Activated CD4-positive, alpha-beta T cell treated with anti-CD3 and anti-CD28 coated beads for 36 hours (primary cell): ENCODE measurements at regions not wholly inside any gene's neighbourhood (a gene's known extent, or its start where the extent isn't known, plus 50 kb on each side); places are given as distances from the start of the nearest gene placed in this dataset.
A peak's percentile ranks its signal among the peaks of the same experiment; 100 is the strongest.

ENCODE experiments used
- ATAC-seq: fragments of 200-7000 bp; cut with Tn5 transposase; one replicate; pipeline ENCODE4 v1.10.0; 2021; ENCODE audit warnings: mild to moderate bottlenecking, moderate library complexity
- CTCF ChIA-PET: fragments of 350-600 bp; sonication (Branson Sonifier 250); formaldehyde crosslinking; loops from one replicate; lab custom pipeline; 2021; ENCODE audit warnings: antibody characterized with exemption; lab: Charles Lee
- POLR2A ChIA-PET: fragments of 350-600 bp; sonication (Branson Sonifier 250); formaldehyde crosslinking; loops from one replicate; lab custom pipeline; 2021; ENCODE audit warnings: antibody characterized with exemption, inconsistent platforms; lab: Charles Lee
- DNase-seq: peaks from one replicate; pipeline ENCODE4 v3.0.0-alpha.2; 2020
- H3K27ac Mint-ChIP-seq: one replicate; pipeline ENCODE4 v1.8.0; 2021; ENCODE audit warnings: mixed read lengths
- H3K27me3 Mint-ChIP-seq: one replicate; pipeline ENCODE4 v1.8.0; 2021; ENCODE audit warnings: mixed read lengths
- H3K36me3 Mint-ChIP-seq: one replicate; pipeline ENCODE4 v1.8.0; 2021; ENCODE audit warnings: low read depth, mixed read lengths
- H3K4me1 Mint-ChIP-seq: one replicate; pipeline ENCODE4 v1.8.0; 2021; ENCODE audit warnings: mixed read lengths
- H3K4me3 Mint-ChIP-seq: one replicate; pipeline ENCODE4 v1.8.0; 2021; ENCODE audit warnings: mild to moderate bottlenecking, moderate library complexity, mixed read lengths
- H3K9me3 Mint-ChIP-seq: one replicate; pipeline ENCODE4 v1.8.0; 2021; ENCODE audit warnings: low read depth, mixed read lengths
- intact Hi-C, 2 experiments: fragments of 100-400 bp; cut with DNase I in 1 of 2; cut with micrococcal nuclease in 1 of 2; formaldehyde crosslinking; loops; one replicate each; pipeline versions ENCODE4 v1.14.2 to v1.15.1; 2022 to 2024; cut with DNase I, micrococcal nuclease

DNA sequence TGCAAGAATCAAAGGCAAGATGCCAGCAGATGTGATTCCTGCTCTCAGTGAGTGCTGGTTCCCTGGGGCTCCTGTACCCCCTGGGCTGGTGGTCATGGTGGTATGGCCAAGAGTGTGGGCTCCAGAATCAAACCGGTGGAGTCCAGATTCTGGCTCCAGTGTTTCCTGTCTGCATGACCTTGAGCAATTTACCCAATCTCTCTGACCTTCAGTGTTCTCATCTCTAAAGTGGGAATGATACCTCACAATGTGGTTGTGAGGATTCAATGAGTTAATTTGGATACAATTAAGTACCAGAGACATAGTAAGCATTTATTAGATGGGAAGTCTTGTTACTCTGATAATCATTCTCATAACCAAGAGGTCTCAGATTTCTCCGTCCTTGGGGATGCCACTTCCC, 218.4 kb upstream of the JARID2 start:
- ATAC-seq (no peak), DNase-seq (no peak)
- Mint-ChIP-seq H3K27ac (no peak overlapping the region), H3K4me1 (peaks cover 24% of the 10 kb centered on the region), H3K9me3 (peaks cover 12% of the 10 kb centered on the region), H3K4me3 (no peak overlapping the region), H3K36me3 (peaks cover 4% of the 10 kb centered on the region), H3K27me3 (no peaks in the 10 kb centered on the region)
- POLR2A ChIA-PET = no interaction called here
- CTCF ChIA-PET = no interaction called here
- intact Hi-C loops = no loop called here

DNA sequence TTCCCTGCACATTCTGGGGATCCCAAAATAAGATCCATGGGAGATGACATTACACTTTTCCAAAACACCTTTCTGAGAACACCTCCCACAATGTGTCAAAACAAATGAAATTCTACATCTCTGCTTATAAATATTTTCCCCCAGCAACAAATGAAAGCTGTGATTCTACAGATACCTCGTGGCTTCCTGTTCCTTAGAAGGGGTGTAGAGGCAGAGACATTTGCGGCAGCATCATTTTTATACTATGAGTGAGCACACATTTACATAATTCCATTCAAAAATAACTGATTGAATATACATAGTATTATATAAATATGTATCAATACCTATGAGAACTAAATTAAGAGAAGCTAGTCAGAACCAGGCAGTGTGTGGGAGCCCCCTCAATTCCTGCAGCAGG, 213.9 kb upstream of the JARID2 start:
- peaks cover 27% of the 10 kb centered on the region for H3K4me1 Mint-ChIP-seq
- ChIA-PET POLR2A (no interaction called here), CTCF (no interaction called here)
- H3K27ac Mint-ChIP-seq = no peak overlapping the region
- ATAC-seq = peak; percentile 70
- H3K36me3 Mint-ChIP-seq = peaks cover 4% of the 10 kb centered on the region
- peaks cover 13% of the 10 kb centered on the region for H3K9me3 Mint-ChIP-seq
- DNase-seq = no peak
- no peak overlapping the region for H3K4me3 Mint-ChIP-seq
- intact Hi-C loops = no loop called here
- no peaks in the 10 kb centered on the region for H3K27me3 Mint-ChIP-seq

DNA sequence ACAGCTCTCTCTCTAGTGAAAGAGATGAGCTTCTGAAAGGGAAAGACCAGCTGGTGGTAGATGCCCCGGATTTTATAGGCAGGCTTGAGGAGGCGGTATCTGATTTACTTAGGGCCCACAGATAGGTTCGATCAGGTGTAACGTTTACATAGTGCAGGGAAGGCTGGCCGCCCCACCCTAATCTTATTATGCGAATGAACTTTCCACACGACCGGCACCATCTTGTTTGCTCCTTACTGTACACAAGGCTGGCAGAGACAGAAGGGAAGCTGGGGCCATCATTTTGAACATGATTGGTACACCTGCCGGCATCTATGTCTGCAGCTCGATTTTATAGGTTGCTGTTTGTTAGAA, 212.0 kb upstream of the JARID2 start:
- no peak for ATAC-seq
- peaks cover 4% of the 10 kb centered on the region for H3K36me3 Mint-ChIP-seq
- H3K4me1 Mint-ChIP-seq = peaks cover 27% of the 10 kb centered on the region
- H3K27me3 Mint-ChIP-seq = no peaks in the 10 kb centered on the region
- H3K9me3 Mint-ChIP-seq = peaks cover 13% of the 10 kb centered on the region
- no peak overlapping the region for H3K4me3 Mint-ChIP-seq
- CTCF ChIA-PET = interaction anchor here (1.0 kb wide), 1 partner anchor 191 kb away, joined by 3 read pairs; no protein-coding TSS in a partner anchor
- POLR2A ChIA-PET = no interaction called here
- H3K27ac Mint-ChIP-seq = no peak overlapping the region
- intact Hi-C loops = no loop called here
- DNase-seq = no peak

DNA sequence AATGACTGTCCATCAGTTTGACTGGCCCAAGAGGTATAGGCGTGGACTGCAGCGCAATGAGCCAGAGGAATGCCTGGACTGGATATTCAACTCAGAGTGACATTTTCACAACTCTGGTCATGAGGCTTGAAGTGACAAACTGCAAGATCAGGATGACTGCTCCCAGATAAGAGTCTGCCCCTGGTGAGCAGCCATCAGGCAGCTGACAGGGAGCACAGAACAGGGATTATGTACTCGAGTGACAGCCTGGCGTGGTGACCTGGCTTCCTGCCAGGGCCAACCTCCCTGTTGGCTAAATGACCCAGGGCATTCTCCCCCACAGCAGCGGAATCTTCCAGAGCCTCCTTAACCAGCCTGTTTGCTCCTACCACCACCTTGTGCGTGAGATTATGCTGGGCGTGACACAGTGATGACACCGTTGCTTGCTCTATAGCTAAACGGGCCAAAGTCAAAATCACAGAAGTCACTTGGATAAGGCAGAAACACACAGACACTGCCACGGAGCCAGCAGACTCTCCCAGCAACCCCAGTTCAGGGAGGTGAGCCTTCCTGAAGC, 209.1 kb upstream of the JARID2 start:
- ATAC-seq = no peak

DNA sequence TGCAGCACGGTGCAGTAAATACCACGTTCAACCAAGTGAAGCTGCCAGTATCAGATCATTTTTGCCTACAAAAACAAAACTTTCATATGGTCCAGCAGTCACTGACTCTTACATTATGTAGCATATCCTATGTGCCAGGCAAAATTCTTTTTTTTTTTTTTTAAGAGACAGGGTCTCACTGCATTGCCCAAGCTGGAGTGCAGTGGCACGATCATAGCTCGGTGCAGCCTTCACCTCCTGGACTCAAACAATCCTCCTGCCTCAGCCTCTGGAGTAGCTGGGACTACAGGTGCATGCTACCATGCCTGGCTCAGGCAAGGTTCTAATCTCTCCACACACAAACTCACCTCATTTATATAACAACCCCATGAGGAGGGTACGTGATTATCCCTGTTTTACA, 208.6 kb upstream of the JARID2 start:
- POLR2A ChIA-PET = no interaction called here
- Mint-ChIP-seq H3K36me3 (no peaks in the 10 kb centered on the region), H3K9me3 (peaks cover 2% of the 10 kb centered on the region), H3K27ac (no peak overlapping the region), H3K4me1 (peaks cover 16% of the 10 kb centered on the region), H3K4me3 (no peak overlapping the region), H3K27me3 (no peaks in the 10 kb centered on the region)
- DNase-seq (no peak), ATAC-seq (no peak)
- intact Hi-C loops = no loop called here
- CTCF ChIA-PET = interaction anchor here (0.7 kb wide), 2 partner anchors 93 to 1219 kb away, joined by 3 to 4 read pairs; no protein-coding TSS in a partner anchor

More for the DNA sequence above, 209.1 kb upstream of the JARID2 start:
- CTCF ChIA-PET = interaction anchor here (0.7 kb wide), 2 partner anchors 93 to 1219 kb away, joined by 3 to 4 read pairs; no protein-coding TSS in a partner anchor
- peaks cover 2% of the 10 kb centered on the region for H3K9me3 Mint-ChIP-seq
- peaks cover 20% of the 10 kb centered on the region for H3K4me1 Mint-ChIP-seq
- DNase-seq = no peak
- no peaks in the 10 kb centered on the region for H3K36me3 Mint-ChIP-seq
- intact Hi-C loops = no loop called here
- no peaks in the 10 kb centered on the region for H3K27me3 Mint-ChIP-seq
- H3K4me3 Mint-ChIP-seq = no peak overlapping the region
- no peak overlapping the region for H3K27ac Mint-ChIP-seq
- POLR2A ChIA-PET = no interaction called here

DNA sequence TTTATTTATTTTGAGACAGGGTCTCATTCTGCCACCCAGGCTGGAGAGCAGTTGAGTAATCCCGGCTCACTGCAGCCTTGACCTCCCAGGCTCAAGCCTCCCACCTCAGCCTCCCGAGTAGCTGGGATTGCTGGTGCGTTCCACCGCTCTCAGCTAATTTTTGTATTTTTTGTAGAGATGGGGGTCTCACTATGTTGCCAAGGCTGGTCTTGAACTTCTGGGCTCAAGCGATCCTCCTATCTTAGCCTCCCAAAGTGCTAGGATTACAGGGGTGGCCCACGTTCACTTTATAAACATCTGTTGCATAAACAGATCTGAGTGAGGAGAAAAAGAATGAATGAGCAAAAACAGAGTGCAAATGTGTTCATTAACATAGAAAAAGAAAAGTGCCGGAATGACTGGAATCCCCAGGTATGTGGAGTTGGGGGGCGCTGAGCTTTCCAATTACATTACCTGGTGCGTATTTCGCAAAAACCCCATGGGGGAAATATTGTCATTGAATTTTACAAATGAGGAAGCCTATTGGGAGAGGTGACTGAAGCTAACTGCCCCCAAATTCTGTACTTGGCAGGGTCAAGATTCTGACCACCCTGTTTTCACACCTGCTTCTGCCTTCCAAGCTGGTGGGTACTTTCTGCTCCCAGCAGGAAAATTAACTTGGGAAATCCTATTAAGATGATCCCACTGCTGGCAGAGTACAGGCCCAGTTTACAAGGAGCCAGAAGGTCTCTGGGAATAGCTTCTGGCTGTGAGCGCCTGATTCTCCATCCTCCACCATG, 207.7 kb upstream of the JARID2 start:
- ATAC-seq (no peak), DNase-seq (no peak)
- intact Hi-C loops = no loop called here
- no peaks in the 10 kb centered on the region for H3K27me3 Mint-ChIP-seq
- H3K4me1 Mint-ChIP-seq = peaks cover 8% of the 10 kb centered on the region
- no peak overlapping the region for H3K4me3 Mint-ChIP-seq
- H3K36me3 Mint-ChIP-seq = no peaks in the 10 kb centered on the region
- POLR2A ChIA-PET = no interaction called here
- no peaks in the 10 kb centered on the region for H3K9me3 Mint-ChIP-seq
- CTCF ChIA-PET = interaction anchor here (0.6 to 1.0 kb wide), 3 partner anchors 38 to 1192 kb away, joined by 3 to 4 read pairs (median 4); no protein-coding TSS in a partner anchor
- no peak overlapping the region for H3K27ac Mint-ChIP-seq

DNA sequence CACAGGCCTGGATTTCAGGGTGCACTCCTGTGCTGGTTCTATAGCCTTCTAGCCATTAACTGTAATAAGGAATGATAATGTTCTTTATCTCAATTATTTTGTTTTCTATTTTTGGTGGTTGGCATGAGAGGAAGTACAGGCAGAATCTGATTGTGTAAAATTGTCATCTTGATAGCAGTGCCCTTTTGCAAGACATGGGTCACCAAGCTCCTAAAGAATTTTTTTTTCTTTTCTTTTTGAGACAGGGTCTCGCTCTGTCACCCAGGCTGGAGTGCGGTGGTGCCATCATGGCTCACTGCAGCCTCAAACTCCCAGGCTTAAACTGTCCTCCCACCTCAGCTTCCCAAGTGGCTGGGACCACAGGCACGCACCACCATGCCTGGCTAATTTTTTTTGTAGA, 206.7 kb upstream of the JARID2 start:
- Mint-ChIP-seq H3K9me3 (no peaks in the 10 kb centered on the region), H3K27ac (no peak overlapping the region), H3K36me3 (no peaks in the 10 kb centered on the region), H3K4me3 (no peak overlapping the region), H3K4me1 (no peaks in the 10 kb centered on the region), H3K27me3 (no peaks in the 10 kb centered on the region)
- CTCF ChIA-PET = interaction anchor here (0.6 to 1.0 kb wide), 5 partner anchors 37 to 1375 kb away, joined by 3 to 4 read pairs (median 3); no protein-coding TSS in a partner anchor
- intact Hi-C loops = no loop called here
- no peak for DNase-seq
- no peak for ATAC-seq
- POLR2A ChIA-PET = no interaction called here

DNA sequence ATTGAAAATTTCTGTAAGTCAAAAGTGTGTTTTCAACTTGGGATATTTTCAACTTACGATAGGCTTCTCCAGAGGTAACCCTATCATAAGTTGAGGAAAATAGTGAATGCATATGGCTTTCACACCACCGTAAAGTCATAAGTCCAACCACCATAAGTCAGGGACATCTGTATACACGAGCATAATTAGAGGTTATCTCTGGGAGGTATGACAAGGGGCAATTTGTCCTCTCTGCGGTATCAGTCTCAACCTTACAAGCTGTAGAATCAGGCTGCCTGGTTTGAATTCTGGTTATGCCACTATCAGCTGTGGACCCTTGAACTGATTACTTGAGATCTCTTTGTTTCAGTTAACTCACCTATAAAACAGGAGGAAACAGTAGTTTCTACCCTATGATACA, 202.9 kb upstream of the JARID2 start:
- intact Hi-C loops = no loop called here

DNA sequence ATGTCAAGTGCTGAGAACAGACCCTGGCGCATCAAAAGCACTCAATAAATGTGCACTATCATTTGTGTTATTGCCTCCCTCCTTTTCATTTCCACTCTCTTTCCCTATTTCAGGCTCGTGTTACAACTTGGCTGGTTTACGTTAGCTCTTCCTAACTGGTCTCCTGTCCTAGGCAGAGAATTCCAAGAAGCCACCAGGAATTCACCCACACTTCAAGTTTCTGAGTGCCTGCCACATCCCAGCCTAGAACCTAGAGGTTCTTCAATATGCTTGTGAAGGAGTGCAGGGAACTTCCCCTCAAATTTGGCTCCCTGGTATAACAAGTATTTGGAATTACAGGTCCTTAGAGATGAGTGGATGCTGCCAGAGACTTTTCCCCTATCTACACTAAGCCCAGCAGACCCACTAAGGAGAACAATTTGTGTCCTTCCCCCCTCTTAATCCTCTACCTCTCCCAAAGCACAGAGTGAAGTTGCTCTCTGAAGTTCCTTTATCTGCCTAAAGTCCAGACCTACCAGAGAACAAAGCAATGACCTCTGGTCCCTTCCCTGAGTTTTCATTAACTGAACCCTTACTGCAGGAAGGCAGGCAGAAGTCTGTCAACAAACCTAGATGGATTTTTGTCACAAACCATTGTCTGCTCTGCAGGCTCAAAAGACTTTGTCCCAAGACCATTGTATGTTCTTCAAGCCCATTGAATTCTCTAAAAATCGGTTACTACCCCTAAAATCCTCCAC, 201.6 kb upstream of the JARID2 start:
- no peak for ATAC-seq
- intact Hi-C loops = no loop called here
- POLR2A ChIA-PET = no interaction called here
- H3K4me1 Mint-ChIP-seq = peaks cover 4% of the 10 kb centered on the region
- H3K27ac Mint-ChIP-seq = no peak overlapping the region
- H3K4me3 Mint-ChIP-seq = no peak overlapping the region
- no peaks in the 10 kb centered on the region for H3K9me3 Mint-ChIP-seq
- CTCF ChIA-PET = no interaction called here
- no peaks in the 10 kb centered on the region for H3K36me3 Mint-ChIP-seq
- H3K27me3 Mint-ChIP-seq = no peaks in the 10 kb centered on the region
- DNase-seq = no peak

More for the DNA sequence above, 202.9 kb upstream of the JARID2 start:
- Mint-ChIP-seq H3K36me3 (no peaks in the 10 kb centered on the region), H3K9me3 (no peaks in the 10 kb centered on the region), H3K4me1 (no peaks in the 10 kb centered on the region), H3K4me3 (no peak overlapping the region), H3K27ac (no peak overlapping the region), H3K27me3 (no peaks in the 10 kb centered on the region)
- POLR2A ChIA-PET = no interaction called here
- no peak for DNase-seq
- CTCF ChIA-PET = no interaction called here
- ATAC-seq = no peak

DNA sequence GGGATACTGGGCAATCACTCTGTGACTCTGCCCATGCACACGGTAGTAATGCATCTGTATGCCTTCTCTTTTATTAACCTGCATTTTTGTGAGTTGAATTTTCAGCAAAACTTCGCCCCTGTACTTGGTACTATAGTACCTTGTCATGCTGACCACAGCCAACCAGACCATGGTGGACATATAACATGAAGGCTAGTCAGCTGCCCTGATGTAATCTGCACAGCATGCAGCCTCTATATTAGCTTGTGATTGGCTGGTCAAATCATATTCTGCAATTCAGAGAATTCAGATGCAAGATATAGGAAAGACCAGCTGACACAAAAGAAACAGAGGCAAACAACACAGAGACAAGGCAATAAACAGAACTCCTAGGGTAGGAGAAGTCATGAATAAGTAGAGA, 200.9 kb upstream of the JARID2 start:
- no peaks in the 10 kb centered on the region for H3K27me3 Mint-ChIP-seq
- H3K4me3 Mint-ChIP-seq = no peak overlapping the region
- CTCF ChIA-PET = no interaction called here
- H3K4me1 Mint-ChIP-seq = peaks cover 4% of the 10 kb centered on the region
- no peaks in the 10 kb centered on the region for H3K9me3 Mint-ChIP-seq
- ATAC-seq = no peak
- H3K27ac Mint-ChIP-seq = no peak overlapping the region
- intact Hi-C loops = no loop called here
- no peaks in the 10 kb centered on the region for H3K36me3 Mint-ChIP-seq
- no peak for DNase-seq
- POLR2A ChIA-PET = no interaction called here

DNA sequence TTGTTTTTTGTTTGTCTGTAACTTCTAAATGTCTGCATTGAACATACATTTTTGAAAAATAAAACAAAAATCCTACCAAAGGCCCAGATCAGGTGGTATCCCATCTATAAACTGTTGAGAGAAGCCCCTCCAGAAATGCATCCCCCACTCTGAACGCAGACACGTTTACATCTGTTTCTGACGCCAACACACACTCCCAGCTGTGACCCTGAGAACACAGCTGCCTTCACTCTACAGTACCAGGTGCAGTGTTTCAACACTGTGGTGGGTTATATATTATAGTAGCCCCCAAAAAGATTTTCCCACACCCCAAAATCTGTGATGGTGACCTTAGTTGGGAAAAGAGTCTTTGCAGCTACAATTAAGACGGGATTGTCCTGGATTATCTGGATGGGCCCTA, 199.1 kb upstream of the JARID2 start:
- ATAC-seq (no peak), DNase-seq (no peak)
- H3K4me3 Mint-ChIP-seq = no peak overlapping the region
- no peak overlapping the region for H3K27ac Mint-ChIP-seq
- no peaks in the 10 kb centered on the region for H3K27me3 Mint-ChIP-seq
- H3K4me1 Mint-ChIP-seq = peaks cover 4% of the 10 kb centered on the region
- intact Hi-C loops = no loop called here
- no peaks in the 10 kb centered on the region for H3K36me3 Mint-ChIP-seq
- ChIA-PET POLR2A (no interaction called here), CTCF (interaction anchor here (0.6 kb wide), 1 partner anchor 195 kb away, joined by 4 read pairs; no protein-coding TSS in a partner anchor)
- no peaks in the 10 kb centered on the region for H3K9me3 Mint-ChIP-seq
